ENCODE measurements at regions not wholly inside any gene's neighbourhood (a gene's known extent, or its start where the extent isn't known, plus 50 kb on each side); places are given as distances from the start of the nearest gene placed in this dataset.

DNA sequence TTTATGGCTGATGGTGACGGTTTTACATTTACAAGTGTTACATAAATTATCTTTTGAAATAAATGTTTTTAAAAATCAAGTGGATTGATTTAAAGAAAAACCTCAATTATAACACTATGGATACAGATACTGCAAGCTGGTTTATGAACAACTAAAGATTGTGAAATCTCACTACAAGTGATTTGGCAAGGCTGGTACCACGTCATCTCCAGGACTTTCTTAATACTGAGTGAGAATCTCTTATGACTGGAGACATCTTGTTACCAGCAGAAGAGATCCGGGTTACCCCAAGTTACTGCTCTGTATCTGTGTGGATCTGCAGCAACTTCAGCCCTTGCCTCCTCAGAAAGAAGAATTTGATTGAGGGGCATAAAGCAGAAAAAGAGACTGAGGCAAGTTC lies 452.9 kb downstream of the MN1 start:
- DNase-seq (ENCODE audit: low spot score), result no peak
- peak; percentile 44 for ATAC-seq

DNA sequence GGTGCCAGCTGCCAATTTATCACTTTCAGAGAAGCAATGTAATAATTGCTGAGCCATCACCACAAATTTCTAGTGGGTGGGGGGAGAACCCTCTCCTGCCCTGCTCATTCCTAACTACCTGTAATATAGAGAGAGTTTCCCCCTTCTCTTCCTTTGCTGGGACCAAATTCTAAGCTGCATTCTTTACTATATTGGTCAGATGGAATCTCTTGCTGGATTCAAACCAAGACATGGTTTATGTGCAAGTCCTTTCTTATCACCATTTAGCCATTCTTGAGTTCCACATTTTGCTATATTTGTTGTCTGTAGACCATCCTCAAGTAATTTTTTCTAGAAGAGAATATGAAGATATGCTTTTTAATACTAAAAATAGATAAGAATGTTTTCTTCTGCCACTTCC lies 452.1 kb downstream of the MN1 start:
- ATAC-seq (no peak), DNase-seq (ENCODE audit: low spot score) (no peak)

- no peak for ATAC-seq
- no peak for DNase-seq (ENCODE audit: low spot score)
Observed at GRCh38 chr22:27350306-27350705, 451.2 kb downstream of the MN1 start.

- ATAC-seq, result no peak
- no peak for DNase-seq (ENCODE audit: low spot score)
Observed at GRCh38 chr22:27352426-27352825, 449.1 kb downstream of the MN1 start.

GRCh38 chr22:27358096-27358870 lies 443.3 kb downstream of the MN1 start:
- DNase-seq (ENCODE audit: low spot score) (no peak), ATAC-seq (no peak)

GRCh38 chr22:27370269-27370668 lies 431.3 kb downstream of the MN1 start:
- no peak for ATAC-seq
- no peak for DNase-seq (ENCODE audit: low spot score)

DNA sequence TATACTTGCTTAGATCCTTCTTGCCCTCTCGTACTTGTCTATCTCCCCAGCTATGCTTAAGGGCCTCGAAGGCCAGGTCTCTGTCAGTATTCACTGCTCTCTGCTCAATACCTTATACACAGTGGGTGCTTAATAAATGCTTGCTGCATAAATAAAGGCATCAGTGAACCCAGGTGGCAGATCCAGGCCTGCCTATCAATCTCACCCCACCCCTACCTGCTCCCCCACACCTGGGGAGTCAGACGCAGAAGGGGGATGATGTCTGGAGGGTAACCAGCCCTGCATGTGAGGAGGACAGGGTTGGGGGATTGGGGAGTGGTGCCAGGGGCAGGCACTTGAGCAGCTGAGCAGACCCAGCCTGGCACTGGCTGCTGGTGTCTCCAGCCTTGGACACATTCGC lies 430.6 kb downstream of the MN1 start:
- no peak for ATAC-seq

DNA sequence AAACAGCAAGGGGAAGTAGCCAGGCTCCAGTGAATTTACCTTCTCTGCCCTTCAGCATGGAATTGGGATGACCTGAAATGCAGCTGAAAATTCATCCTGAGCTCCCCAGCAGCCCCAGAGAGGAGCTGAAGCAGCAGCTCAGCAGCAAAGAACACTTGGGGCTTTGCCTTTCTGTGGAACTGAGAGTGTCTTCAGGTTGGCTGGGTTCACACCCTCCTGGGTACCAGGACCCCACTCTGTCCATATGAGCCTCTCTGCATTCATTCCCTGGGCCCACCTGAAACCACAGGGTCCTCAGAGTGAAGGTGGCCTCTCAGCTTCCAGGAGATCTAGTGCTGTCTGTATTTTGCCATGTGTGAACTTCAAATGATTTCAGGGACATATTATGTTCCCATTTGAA lies 429.2 kb downstream of the MN1 start:
- ATAC-seq (no peak), DNase-seq (ENCODE audit: low spot score) (no peak)

More for the DNA sequence above, 430.6 kb downstream of the MN1 start:
- DNase-seq (ENCODE audit: low spot score), result no peak

GRCh38 chr22:27372969-27373670 lies 428.4 kb downstream of the MN1 start:
- DNase-seq (ENCODE audit: low spot score) (no peak), ATAC-seq (no peak)

- peak; percentile 85 for ATAC-seq
- peak; percentile 50 for DNase-seq (ENCODE audit: low spot score)
Observed at GRCh38 chr22:27377501-27378295, 423.9 kb downstream of the MN1 start.

DNA sequence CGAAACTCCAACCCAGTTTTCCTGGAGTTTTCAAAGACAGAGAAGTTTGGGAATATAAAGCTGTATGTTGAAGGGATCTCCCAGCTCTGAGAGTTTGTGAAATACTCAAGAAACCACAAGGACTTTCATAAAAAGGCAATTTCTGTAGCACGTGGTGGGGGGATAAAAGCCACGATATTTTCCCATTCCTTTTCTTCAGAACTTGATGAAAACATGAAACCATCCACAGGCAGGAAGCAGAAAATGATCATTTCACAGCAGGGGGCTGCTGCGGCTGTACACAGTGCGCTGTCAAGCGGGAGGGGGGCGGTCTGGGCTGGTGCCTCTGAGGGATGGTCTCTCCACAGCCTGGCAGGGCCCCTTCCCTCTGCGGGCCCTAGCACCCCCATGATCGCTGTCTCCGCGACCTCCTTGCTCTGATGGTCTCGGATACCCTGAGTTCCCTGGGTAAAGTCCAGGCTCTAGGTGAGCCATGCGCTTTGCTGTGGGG lies 423.2 kb downstream of the MN1 start:
- ATAC-seq, result no peak

GRCh38 chr22:27378995-27379394 lies 422.6 kb downstream of the MN1 start:
- no peak for DNase-seq (ENCODE audit: low spot score)
- ATAC-seq, result no peak

More for the DNA sequence above, 423.2 kb downstream of the MN1 start:
- no peak for DNase-seq (ENCODE audit: low spot score)

- DNase-seq (ENCODE audit: low spot score), result no peak
- no peak for ATAC-seq
Observed at GRCh38 chr22:27380855-27381254, 420.7 kb downstream of the MN1 start.

DNA sequence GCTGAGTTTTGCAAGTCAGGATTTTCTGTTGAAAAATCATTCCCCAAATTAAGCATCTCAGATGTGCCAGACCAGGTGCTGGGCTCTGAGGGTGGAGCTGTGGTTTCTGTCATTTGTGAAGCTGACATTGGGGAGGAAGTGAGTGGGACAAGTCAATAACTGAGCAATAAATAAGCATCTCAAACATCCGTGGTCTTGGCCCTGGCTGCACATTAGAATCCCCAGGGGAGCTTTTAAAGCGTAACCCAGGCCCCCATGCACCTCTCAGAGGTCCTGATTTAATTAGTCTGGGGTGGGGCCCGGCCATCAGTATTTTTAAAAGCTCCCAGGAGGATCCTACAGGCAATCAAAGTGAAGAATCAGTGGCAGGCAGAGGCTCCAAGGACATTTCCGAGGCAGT lies 420.0 kb downstream of the MN1 start:
- no peak for DNase-seq (ENCODE audit: low spot score)
- no peak for ATAC-seq

- ATAC-seq (no peak), DNase-seq (ENCODE audit: low spot score) (no peak)
Observed at GRCh38 chr22:27381960-27382742, 419.4 kb downstream of the MN1 start.

DNA sequence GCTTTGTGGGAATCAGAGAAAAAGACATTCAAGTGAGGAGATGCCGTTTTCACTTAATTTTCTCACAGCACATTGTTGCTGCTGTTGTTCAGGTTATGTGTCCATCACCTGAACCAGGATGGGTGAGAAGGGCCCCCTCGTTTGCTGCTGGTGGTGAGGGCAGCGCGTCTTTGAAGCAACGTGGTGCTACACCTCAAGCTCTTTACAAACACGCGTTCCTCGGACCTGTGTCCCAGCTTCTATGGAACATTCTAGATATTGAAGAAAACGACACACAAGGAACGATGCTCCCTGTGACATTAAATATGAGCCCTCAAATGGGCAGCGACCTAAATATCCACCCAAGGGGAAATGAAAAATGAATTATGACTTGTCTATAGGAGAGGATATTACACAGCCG lies 418.6 kb downstream of the MN1 start:
- no peak for DNase-seq (ENCODE audit: low spot score)
- no peak for ATAC-seq

GRCh38 chr22:27383896-27384295 lies 417.7 kb downstream of the MN1 start:
- DNase-seq (ENCODE audit: low spot score) (no peak), ATAC-seq (no peak)

- ATAC-seq (no peak), DNase-seq (ENCODE audit: low spot score) (no peak)
Observed at GRCh38 chr22:27385261-27385998, 416.1 kb downstream of the MN1 start.

GRCh38 chr22:27386186-27386585 lies 415.4 kb downstream of the MN1 start:
- DNase-seq (ENCODE audit: low spot score), result no peak
- no peak for ATAC-seq

DNA sequence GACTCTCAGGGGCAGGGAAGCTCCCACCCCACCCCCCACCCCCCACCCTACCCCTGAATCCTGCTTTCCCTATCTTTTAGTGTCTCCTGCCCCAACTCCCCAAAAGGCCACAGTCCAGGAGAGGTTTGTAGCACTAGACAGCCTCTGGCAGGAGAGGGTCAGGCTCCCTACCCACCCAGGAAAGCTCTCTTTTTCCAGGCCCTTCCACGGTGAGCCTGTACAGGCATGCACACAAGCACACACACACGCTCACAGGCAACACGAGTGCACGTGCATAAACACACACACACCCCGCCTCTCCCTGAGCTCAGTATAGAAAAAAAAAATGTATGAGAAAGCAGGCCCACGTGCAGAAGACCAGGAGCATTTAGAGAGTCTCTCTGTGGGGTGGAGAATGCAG lies 414.0 kb downstream of the MN1 start:
- no peak for ATAC-seq
- peak; percentile 24 for DNase-seq (ENCODE audit: low spot score)

All from left lobe of liver (tissue), 2 donors.